Kidney glomerular epithelial cell (primary cell): ENCODE measurements at regions not wholly inside any gene's neighbourhood (a gene's known extent, or its start where the extent isn't known, plus 50 kb on each side); places are given as distances from the start of the nearest gene placed in this dataset.
A peak's percentile ranks its signal among the peaks of the same experiment; 100 is the strongest.

Source experiments
- DNase-seq: peaks from one replicate; lab custom pipeline; 2025; lab: John Stamatoyannopoulos, UW

- DNase-seq, result peak; percentile 29
These were observed 68.9 kb upstream of the FOXK1 start for GRCh38 chr7:4612939-4613841.

- no peak for DNase-seq
These were observed 68.1 kb upstream of the FOXK1 start for GRCh38 chr7:4613846-4614548.

GRCh38 chr7:4616116-4616515, 66.0 kb upstream of the FOXK1 start:
- no peak for DNase-seq

- DNase-seq, result peak; percentile 12
These were observed 60.7 kb upstream of the FOXK1 start for GRCh38 chr7:4621396-4621795.

GRCh38 chr7:4626318-4626845, 55.7 kb upstream of the FOXK1 start:
- no peak for DNase-seq

GRCh38 chr7:4629287-4629895, 52.7 kb upstream of the FOXK1 start:
- DNase-seq, result no peak

GRCh38 chr7:4631380-4632179, 50.5 kb upstream of the FOXK1 start:
- DNase-seq, result peak; percentile 90
